A673 (cell line): ENCODE measurements at regions not wholly inside any gene's neighbourhood (a gene's known extent, or its start where the extent isn't known, plus 50 kb on each side); places are given as distances from the start of the nearest gene placed in this dataset.

Experiments used
- EZH2 ChIP-seq: fragments of 200-600 bp; sonication (generic); IDR thresholded peaks from 2 replicates; pipeline ENCODE4 v1.6.1; 2017; ENCODE audit warnings: borderline replicate concordance, low read depth, mild to moderate bottlenecking, mixed read lengths, antibody characterized with exemption, low read length; ENCODE audit not compliant: poor library complexity, severe bottlenecking
- TF ChIP-seq, protein P1 (sequence below): fragments of 300-800, 200-600 bp; sonication (generic); conservative IDR thresholded peaks from 2 replicates; pipeline ENCODE4 v1.5.1; 2017; ENCODE audit warnings: low read depth, mild to moderate bottlenecking, antibody characterized with exemption, low read length, moderate library complexity, mixed read lengths

DNA sequence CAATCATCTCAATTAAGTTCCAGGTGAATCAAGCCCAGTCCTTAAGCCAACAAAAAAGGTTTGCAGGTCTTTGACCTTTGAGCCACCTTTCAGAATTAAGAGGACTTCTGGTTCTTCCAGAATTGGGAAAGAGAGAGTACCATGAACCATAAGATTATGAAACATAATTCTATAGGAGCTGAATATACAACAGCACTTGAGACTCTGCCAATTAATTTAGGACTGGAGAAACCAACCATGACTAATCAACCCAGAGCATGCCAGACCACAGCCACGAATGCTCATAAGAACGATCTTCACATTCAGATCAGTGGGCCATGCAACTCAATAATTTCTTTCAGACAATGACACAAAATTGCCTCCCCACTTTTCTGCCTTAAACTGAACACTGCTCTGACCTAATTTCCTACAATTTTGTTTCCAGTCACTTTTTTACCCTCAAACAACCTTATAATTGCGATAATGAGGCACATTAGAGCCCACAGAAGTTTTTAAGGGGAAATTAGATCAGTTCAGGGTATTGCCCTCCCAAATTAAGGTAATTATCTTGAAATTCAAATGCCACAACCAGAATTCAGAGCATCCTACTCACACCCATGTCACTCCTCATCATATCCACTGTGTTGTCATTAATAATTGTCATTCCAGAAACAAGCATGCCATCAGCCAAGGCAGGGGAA lies 213.4 kb downstream of the ATPSCKMT start:
- TF ChIP-seq, protein P1, sequence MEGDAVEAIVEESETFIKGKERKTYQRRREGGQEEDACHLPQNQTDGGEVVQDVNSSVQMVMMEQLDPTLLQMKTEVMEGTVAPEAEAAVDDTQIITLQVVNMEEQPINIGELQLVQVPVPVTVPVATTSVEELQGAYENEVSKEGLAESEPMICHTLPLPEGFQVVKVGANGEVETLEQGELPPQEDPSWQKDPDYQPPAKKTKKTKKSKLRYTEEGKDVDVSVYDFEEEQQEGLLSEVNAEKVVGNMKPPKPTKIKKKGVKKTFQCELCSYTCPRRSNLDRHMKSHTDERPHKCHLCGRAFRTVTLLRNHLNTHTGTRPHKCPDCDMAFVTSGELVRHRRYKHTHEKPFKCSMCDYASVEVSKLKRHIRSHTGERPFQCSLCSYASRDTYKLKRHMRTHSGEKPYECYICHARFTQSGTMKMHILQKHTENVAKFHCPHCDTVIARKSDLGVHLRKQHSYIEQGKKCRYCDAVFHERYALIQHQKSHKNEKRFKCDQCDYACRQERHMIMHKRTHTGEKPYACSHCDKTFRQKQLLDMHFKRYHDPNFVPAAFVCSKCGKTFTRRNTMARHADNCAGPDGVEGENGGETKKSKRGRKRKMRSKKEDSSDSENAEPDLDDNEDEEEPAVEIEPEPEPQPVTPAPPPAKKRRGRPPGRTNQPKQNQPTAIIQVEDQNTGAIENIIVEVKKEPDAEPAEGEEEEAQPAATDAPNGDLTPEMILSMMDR, result no peak
- no peak for TF ChIP-seq EZH2
